ENCODE measurements at regions not wholly inside any gene's neighbourhood (a gene's known extent, or its start where the extent isn't known, plus 50 kb on each side); places are given as distances from the start of the nearest gene placed in this dataset.

- Histone ChIP-seq H3K4me3 (no peak overlapping the region), H3K9me3 (no peaks in the 10 kb centered on the region), H3K27me3 (no peaks in the 10 kb centered on the region), H3K36me3 (no peaks in the 10 kb centered on the region), H3K27ac (replicated peaks in 1 of 4) (no peak overlapping the region), H3K4me1 (peaks cover 0 to 41% (median 8%) of the 10 kb centered on the region in 4 donors)
- WGBS, result 0% methylated on average over 1 of the region's 1 CpG
- intact Hi-C loops (cut with DNase I), result no loop called here
- DNase-seq (ENCODE audit: extremely low spot score), result no peak
- TF ChIP-seq, protein P1, sequence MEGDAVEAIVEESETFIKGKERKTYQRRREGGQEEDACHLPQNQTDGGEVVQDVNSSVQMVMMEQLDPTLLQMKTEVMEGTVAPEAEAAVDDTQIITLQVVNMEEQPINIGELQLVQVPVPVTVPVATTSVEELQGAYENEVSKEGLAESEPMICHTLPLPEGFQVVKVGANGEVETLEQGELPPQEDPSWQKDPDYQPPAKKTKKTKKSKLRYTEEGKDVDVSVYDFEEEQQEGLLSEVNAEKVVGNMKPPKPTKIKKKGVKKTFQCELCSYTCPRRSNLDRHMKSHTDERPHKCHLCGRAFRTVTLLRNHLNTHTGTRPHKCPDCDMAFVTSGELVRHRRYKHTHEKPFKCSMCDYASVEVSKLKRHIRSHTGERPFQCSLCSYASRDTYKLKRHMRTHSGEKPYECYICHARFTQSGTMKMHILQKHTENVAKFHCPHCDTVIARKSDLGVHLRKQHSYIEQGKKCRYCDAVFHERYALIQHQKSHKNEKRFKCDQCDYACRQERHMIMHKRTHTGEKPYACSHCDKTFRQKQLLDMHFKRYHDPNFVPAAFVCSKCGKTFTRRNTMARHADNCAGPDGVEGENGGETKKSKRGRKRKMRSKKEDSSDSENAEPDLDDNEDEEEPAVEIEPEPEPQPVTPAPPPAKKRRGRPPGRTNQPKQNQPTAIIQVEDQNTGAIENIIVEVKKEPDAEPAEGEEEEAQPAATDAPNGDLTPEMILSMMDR (IDR thresholded peaks at IDR 0.05), result no peak
- no peak for TF ChIP-seq EP300 (IDR thresholded peaks at IDR 0.05)
- no peak for TF ChIP-seq POLR2AphosphoS5 (IDR thresholded peaks at IDR 0.05)
- no peak for TF ChIP-seq POLR2A (IDR thresholded peaks at IDR 0.05; ENCODE audit: low read depth)
Measured at GRCh38 chr3:106452096-106452495, 583.3 kb upstream of the CBLB start.

GRCh38 chr3:106454497-106454896 is 585.7 kb upstream of the CBLB start:
- intact Hi-C loops (cut with DNase I), result no loop called here
- Histone ChIP-seq H3K4me3 (no peak overlapping the region), H3K36me3 (no peaks in the 10 kb centered on the region), H3K4me1 (peaks cover 0 to 38% (median 12%) of the 10 kb centered on the region in 4 donors), H3K9me3 (no peaks in the 10 kb centered on the region), H3K27ac (replicated peaks in 1 of 4) (no peak overlapping the region), H3K27me3 (no peaks in the 10 kb centered on the region)
- DNase-seq (ENCODE audit: extremely low spot score), result no peak
- WGBS, result 88% methylated on average over 4 of the region's 4 CpGs
- TF ChIP-seq POLR2A (IDR thresholded peaks at IDR 0.05; ENCODE audit: low read depth), result no peak
- no peak for TF ChIP-seq EP300 (IDR thresholded peaks at IDR 0.05)
- TF ChIP-seq, protein P1 (IDR thresholded peaks at IDR 0.05), result no peak
- TF ChIP-seq POLR2AphosphoS5 (IDR thresholded peaks at IDR 0.05), result no peak

- peak overlapping the region in 1 of 4 donors; percentile 17 for H3K27ac ChIP-seq (replicated peaks in 1 of 4)
- no peak for DNase-seq (ENCODE audit: extremely low spot score)
- H3K27me3 ChIP-seq, result no peaks in the 10 kb centered on the region
- no peak for TF ChIP-seq EP300 (IDR thresholded peaks at IDR 0.05)
- TF ChIP-seq POLR2AphosphoS5 (IDR thresholded peaks at IDR 0.05), result no peak
- WGBS, result 51% methylated on average over 3 of the region's 3 CpGs
- H3K4me1 ChIP-seq, result peaks cover 0 to 20% (median 10%) of the 10 kb centered on the region in 4 donors
- H3K9me3 ChIP-seq, result no peaks in the 10 kb centered on the region
- no peaks in the 10 kb centered on the region for H3K36me3 ChIP-seq
- H3K4me3 ChIP-seq, result no peak overlapping the region
- intact Hi-C loops (cut with DNase I), result no loop called here
Measured at GRCh38 chr3:106457281-106458180, 588.7 kb upstream of the CBLB start.

GRCh38 chr3:106458952-106459351 is 590.1 kb upstream of the CBLB start:
- peaks cover 0 to 20% (median 10%) of the 10 kb centered on the region in 4 donors for H3K4me1 ChIP-seq
- no peak overlapping the region for H3K4me3 ChIP-seq
- no peak for DNase-seq (ENCODE audit: extremely low spot score)
- H3K27me3 ChIP-seq, result no peaks in the 10 kb centered on the region
- H3K9me3 ChIP-seq, result no peaks in the 10 kb centered on the region
- intact Hi-C loops (cut with DNase I), result no loop called here
- no peak overlapping the region for H3K27ac ChIP-seq (replicated peaks in 1 of 4)
- TF ChIP-seq EP300 (IDR thresholded peaks at IDR 0.05) (no peak), POLR2A (IDR thresholded peaks at IDR 0.05; ENCODE audit: low read depth) (no peak), POLR2AphosphoS5 (IDR thresholded peaks at IDR 0.05) (no peak)
- TF ChIP-seq, protein P1 (IDR thresholded peaks at IDR 0.05), result no peak
- WGBS, result 94% methylated on average over 3 of the region's 3 CpGs
- no peaks in the 10 kb centered on the region for H3K36me3 ChIP-seq

DNA sequence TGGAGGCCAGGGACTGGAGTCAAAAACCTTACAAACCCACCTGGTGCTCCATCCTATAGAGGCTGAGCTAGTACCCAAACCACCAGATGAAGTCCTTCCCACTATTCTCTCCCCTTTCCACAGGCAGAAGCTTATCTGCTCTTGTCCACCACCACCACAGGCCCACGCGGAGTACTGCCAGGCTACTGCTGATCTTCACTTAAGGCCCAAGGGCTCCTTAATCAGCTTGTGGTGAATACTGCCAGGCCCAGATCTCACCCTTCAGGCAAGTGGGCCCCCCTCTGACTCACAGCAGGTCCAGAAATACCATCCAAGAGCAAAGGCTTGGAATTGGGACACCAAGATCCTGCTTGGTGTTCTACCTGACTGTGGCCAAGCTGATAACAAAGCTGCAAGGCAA is 598.1 kb upstream of the CBLB start:
- H3K27me3 ChIP-seq, result no peaks in the 10 kb centered on the region
- WGBS, result 94% methylated on average over 2 of the region's 2 CpGs
- intact Hi-C loops (cut with DNase I), result no loop called here
- TF ChIP-seq, protein P1 (IDR thresholded peaks at IDR 0.05), result no peak
- no peak for TF ChIP-seq POLR2AphosphoS5 (IDR thresholded peaks at IDR 0.05)
- no peaks in the 10 kb centered on the region for H3K4me1 ChIP-seq
- no peaks in the 10 kb centered on the region for H3K9me3 ChIP-seq
- H3K4me3 ChIP-seq, result no peak overlapping the region
- no peak overlapping the region for H3K27ac ChIP-seq (replicated peaks in 1 of 4)
- DNase-seq (ENCODE audit: extremely low spot score), result no peak
- no peaks in the 10 kb centered on the region for H3K36me3 ChIP-seq

Data from esophagus muscularis mucosa (tissue), 4 donors.